Left ventricle myocardium inferior (tissue), 1 donor: ENCODE measurements at regions not wholly inside any gene's neighbourhood (a gene's known extent, or its start where the extent isn't known, plus 50 kb on each side); places are given as distances from the start of the nearest gene placed in this dataset.

Source experiments
- DNase-seq: peaks from one replicate; pipeline ENCODE4 v3.0.0-alpha.2; 2020
- H3K27ac ChIP-seq: fragments of 200-600 bp; replicated peaks from 2 replicates; pipeline ENCODE4 v1.8.0; 2021
- H3K27me3 ChIP-seq: fragments of 200-600 bp; 2 replicates; pipeline ENCODE4 v1.8.0; 2021; ENCODE audit warnings: low read depth
- H3K36me3 ChIP-seq: fragments of 200-600 bp; 2 replicates; pipeline ENCODE4 v1.8.0; 2021
- H3K4me1 ChIP-seq: fragments of 200-600 bp; 2 replicates; pipeline ENCODE4 v1.8.0; 2021
- H3K4me3 ChIP-seq: fragments of 200-600 bp; 2 replicates; pipeline ENCODE4 v1.8.0; 2021; ENCODE audit warnings: mild to moderate bottlenecking, moderate library complexity
- H3K9me3 ChIP-seq: fragments of 200-600 bp; replicated peaks from 2 replicates; pipeline ENCODE4 v1.8.0; 2021
- CTCF ChIP-seq: fragments of 200-600 bp; IDR thresholded peaks from 2 replicates; pipeline ENCODE4 v1.8.0; 2021; ENCODE audit warnings: antibody characterized with exemption, mild to moderate bottlenecking, borderline replicate concordance
- intact Hi-C: fragments of 100-400 bp; cut with micrococcal nuclease; formaldehyde crosslinking; loops from one replicate; pipeline ENCODE4 v1.11.0; 2022
- donor health status: DM: no; HTN: yes; CAD: no; lungs with severe emphysema.

DNA sequence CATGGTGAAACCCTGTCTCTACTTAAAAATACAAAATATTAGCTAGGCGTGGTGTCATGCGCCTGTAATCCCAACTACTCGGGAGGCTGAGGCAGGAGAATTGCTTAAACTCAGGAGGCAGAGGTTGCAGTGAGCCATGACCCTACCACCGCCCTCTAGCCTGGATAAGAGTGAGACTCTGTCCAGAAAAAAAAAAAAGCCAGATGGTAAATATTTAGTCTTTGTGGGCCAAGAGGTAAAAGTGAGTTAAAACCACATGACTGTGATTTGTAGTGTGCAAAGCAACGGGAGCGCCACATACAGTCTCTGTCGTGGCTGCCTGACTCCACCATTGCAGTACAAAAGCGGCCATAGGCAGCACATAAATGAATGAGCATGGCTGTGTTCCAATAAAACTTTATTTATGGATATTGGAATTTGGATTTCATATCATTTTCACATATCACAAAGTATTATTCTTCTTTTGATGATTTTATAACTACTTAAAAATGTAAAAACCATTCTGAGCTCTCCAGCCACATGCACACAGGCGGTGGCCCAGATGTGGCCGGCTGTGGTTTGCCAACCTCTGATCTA lies 51.8 kb upstream of the CASZ1 start:
- Histone ChIP-seq H3K4me1 (peaks cover 10% of the 10 kb centered on the region), H3K9me3 (peaks cover 27% of the 10 kb centered on the region), H3K27ac (no peak overlapping the region), H3K36me3 (no peaks in the 10 kb centered on the region), H3K27me3 (peaks cover 4% of the 10 kb centered on the region), H3K4me3 (no peak overlapping the region)
- DNase-seq: no peak
- TF ChIP-seq CTCF: no peak
- intact Hi-C loops: no loop called here

DNA sequence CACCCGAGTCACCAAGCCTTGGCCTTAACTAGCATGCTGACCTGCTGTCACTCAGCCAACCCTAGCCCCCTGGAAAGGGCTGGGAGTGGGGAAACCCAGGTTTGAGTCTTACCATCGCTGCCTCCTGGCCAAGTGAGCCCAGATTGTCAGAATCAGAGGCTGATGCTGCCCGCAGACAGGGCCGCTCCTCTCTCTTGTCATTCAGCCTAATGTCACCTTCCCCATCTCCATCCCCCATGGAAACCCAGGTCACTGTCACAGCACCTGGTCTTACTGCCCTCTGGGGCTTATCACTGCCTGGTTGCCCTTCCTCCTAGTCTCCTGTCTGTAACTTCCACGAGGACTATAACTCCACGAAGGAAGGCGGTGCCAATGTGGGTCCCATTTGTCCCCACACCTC lies 53.6 kb upstream of the CASZ1 start:
- Histone ChIP-seq H3K4me1 (peaks cover 10% of the 10 kb centered on the region), H3K27me3 (peaks cover 4% of the 10 kb centered on the region), H3K4me3 (no peak overlapping the region), H3K27ac (no peak overlapping the region), H3K36me3 (no peaks in the 10 kb centered on the region), H3K9me3 (peaks cover 9% of the 10 kb centered on the region)
- no peak for TF ChIP-seq CTCF
- DNase-seq: no peak
- intact Hi-C loops: no loop called here

DNA sequence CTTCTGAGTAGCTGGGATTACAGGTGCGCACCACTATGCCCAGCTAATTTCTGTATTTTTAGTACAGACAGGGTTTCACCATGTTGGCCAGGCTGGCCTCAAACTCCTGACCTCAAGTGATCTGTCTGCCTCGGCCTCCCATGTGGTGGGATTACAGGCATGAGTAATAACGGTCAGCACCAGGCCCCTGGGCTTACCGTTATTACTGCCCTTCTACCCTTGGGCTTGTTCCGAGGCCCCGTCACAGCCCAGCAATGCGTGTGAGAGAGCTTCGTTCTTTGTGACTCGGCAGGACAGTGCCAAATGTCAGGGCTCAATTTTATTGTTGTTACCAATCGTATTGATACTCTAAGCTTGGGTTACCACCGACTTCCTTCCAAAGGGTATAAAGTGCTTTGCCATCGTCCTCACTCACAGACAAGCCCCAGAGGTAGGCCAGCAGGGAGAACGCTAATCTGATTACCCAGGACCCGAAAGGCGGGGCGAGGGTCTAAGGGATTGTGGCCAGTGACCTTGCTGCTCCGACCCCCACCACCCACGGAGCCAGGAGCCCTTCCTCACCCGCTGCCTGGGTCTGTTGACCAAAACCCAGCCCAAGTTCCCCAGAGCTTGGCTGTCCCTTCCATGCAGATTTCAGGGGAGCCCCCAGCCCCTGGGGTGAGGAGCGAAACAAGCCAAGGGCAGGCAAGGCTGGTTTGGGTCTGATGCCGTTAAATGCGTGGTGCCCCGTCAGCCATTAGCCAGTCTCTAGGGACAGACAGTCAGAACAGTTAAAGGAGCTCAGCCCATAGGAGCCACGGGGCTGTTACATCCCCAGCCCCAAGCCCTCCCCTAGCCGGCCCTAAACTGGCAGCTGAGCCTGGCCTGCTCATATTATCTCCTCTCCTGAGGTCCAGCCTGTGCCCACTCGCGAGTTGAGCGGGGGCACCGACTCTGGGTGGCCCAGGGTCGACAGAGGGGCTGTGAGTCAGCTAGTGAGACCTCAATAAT lies 54.9 kb upstream of the CASZ1 start:
- DNase-seq: no peak
- intact Hi-C loops: no loop called here
- H3K27me3 ChIP-seq: peaks cover 4% of the 10 kb centered on the region
- H3K4me3 ChIP-seq: no peak overlapping the region
- peak overlapping the region; percentile 30 for H3K27ac ChIP-seq
- no peaks in the 10 kb centered on the region for H3K36me3 ChIP-seq
- peaks cover 4% of the 10 kb centered on the region for H3K9me3 ChIP-seq
- TF ChIP-seq CTCF: no peak
- H3K4me1 ChIP-seq: peaks cover 10% of the 10 kb centered on the region

DNA sequence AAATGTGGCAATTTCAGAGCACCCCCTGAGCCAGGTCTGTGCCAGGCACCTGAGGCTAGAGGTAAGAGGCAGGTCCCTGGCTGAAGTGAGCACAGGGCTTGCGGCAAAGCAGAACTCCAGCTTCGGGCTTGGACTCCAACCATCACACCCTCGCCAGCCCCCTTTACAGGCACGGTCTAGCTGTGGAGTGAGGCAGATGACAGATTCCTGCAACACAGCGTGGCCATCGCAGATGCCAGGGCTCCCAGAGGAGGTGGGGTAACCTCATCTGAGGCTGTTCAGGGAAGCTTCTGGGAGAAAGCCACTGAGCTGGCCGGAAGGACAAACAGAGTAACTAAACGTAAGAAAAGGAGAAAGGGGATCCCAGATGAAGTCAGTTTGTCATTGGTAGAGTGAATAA lies 55.6 kb upstream of the CASZ1 start:
- peaks cover 13% of the 10 kb centered on the region for H3K4me1 ChIP-seq
- intact Hi-C loops: no loop called here
- peaks cover 4% of the 10 kb centered on the region for H3K27me3 ChIP-seq
- no peak overlapping the region for H3K4me3 ChIP-seq
- no peak for DNase-seq
- no peaks in the 10 kb centered on the region for H3K9me3 ChIP-seq
- TF ChIP-seq CTCF: no peak
- no peaks in the 10 kb centered on the region for H3K36me3 ChIP-seq
- H3K27ac ChIP-seq: peak overlapping the region; percentile 30

- Histone ChIP-seq H3K27ac (peak overlapping the region; percentile 30), H3K27me3 (peaks cover 4% of the 10 kb centered on the region), H3K4me3 (no peak overlapping the region), H3K9me3 (no peaks in the 10 kb centered on the region), H3K4me1 (peaks cover 17% of the 10 kb centered on the region), H3K36me3 (no peaks in the 10 kb centered on the region)
- intact Hi-C loops: no loop called here
- TF ChIP-seq CTCF: no peak
- no peak for DNase-seq
Observed at GRCh38 chr1:10852486-10852885, 56.0 kb upstream of the CASZ1 start.
